ENCODE measurements at regions not wholly inside any gene's neighbourhood (a gene's known extent, or its start where the extent isn't known, plus 50 kb on each side); places are given as distances from the start of the nearest gene placed in this dataset.

- Histone ChIP-seq H4K20me1 (ENCODE audit: control insufficient read depth, extremely low read depth, insufficient read depth, low read length) (no peaks in the 10 kb centered on the region), H3K9me3 (ENCODE audit: control insufficient read depth, low read depth, low read length) (no peaks in the 10 kb centered on the region), H3K4me2 (ENCODE audit: control insufficient read depth, extremely low read depth, insufficient read depth, low read depth, low read length) (no peak overlapping the region), H3K9me1 (ENCODE audit: control insufficient read depth, extremely low read depth, insufficient read depth, low read length) (no peaks in the 10 kb centered on the region), H3K9ac (ENCODE audit: control insufficient read depth, extremely low read depth, insufficient read depth, low read length) (no peak overlapping the region), H3K79me2 (ENCODE audit: control insufficient read depth, insufficient read depth, low read length) (no peaks in the 10 kb centered on the region), H3K4me1 (ENCODE audit: control insufficient read depth, extremely low read depth, insufficient read depth, low read length) (peaks cover 2% of the 10 kb centered on the region), H3K4me3 (ENCODE audit: control insufficient read depth in 2 of 3, extremely low read depth in 1 of 3, insufficient read depth in 2 of 3, low read depth in 1 of 3, low read length in 3 of 3) (no peak overlapping the region), H3K27ac (ENCODE audit: control insufficient read depth, insufficient read depth, low read length) (no peak overlapping the region), H3K36me3 (ENCODE audit: control insufficient read depth in 2 of 2, extremely low read depth in 1 of 2, insufficient read depth in 2 of 2, low read length in 2 of 2) (no peaks in the 10 kb centered on the region), H3K27me3 (ENCODE audit: control insufficient read depth, extremely low read depth, insufficient read depth, low read length) (no peaks in the 10 kb centered on the region), H2AFZ (ENCODE audit: control insufficient read depth, low read length) (no peak overlapping the region)
- no peak for FAIRE-seq
- dilution Hi-C loops (cut with MboI; ENCODE audit: extremely low pct_ligation_motif_present, low sequenced_read_pairs), result no loop called here
- TF ChIP-seq EZH2 (IDR thresholded peaks at IDR 0.05; ENCODE audit: low read length) (no peak), CTCF (optimal IDR thresholded peaks at IDR 0.05 in 1 of 3, IDR thresholded peaks at IDR 0.05 in 1 of 3, conservative IDR thresholded peaks at IDR 0.05 in 1 of 3; ENCODE audit: extremely low read depth in 1 of 3, insufficient read depth in 2 of 3, low read length in 3 of 3) (no peak)
- DNase-seq (ENCODE audit: low read depth, low spot score), result no peak
Observed at GRCh38 chr6:149227796-149228195, 89.7 kb upstream of the TAB2 start.

GRCh38 chr6:149228311-149228955 lies 89.1 kb upstream of the TAB2 start:
- DNase-seq (ENCODE audit: low read depth, low spot score), result no peak
- no peaks in the 10 kb centered on the region for H3K9me1 ChIP-seq (ENCODE audit: control insufficient read depth, extremely low read depth, insufficient read depth, low read length)
- dilution Hi-C loops (cut with MboI; ENCODE audit: extremely low pct_ligation_motif_present, low sequenced_read_pairs), result no loop called here
- peaks cover 9% of the 10 kb centered on the region for H3K4me1 ChIP-seq (ENCODE audit: control insufficient read depth, extremely low read depth, insufficient read depth, low read length)
- H3K4me3 ChIP-seq (ENCODE audit: control insufficient read depth in 2 of 3, extremely low read depth in 1 of 3, insufficient read depth in 2 of 3, low read depth in 1 of 3, low read length in 3 of 3), result no peak overlapping the region
- no peaks in the 10 kb centered on the region for H3K79me2 ChIP-seq (ENCODE audit: control insufficient read depth, insufficient read depth, low read length)
- H4K20me1 ChIP-seq (ENCODE audit: control insufficient read depth, extremely low read depth, insufficient read depth, low read length), result no peaks in the 10 kb centered on the region
- H3K9ac ChIP-seq (ENCODE audit: control insufficient read depth, extremely low read depth, insufficient read depth, low read length), result no peak overlapping the region
- TF ChIP-seq CTCF (optimal IDR thresholded peaks at IDR 0.05 in 1 of 3, IDR thresholded peaks at IDR 0.05 in 1 of 3, conservative IDR thresholded peaks at IDR 0.05 in 1 of 3; ENCODE audit: extremely low read depth in 1 of 3, insufficient read depth in 2 of 3, low read length in 3 of 3), result no peak
- no peak for TF ChIP-seq EZH2 (IDR thresholded peaks at IDR 0.05; ENCODE audit: low read length)
- H3K4me2 ChIP-seq (ENCODE audit: control insufficient read depth, extremely low read depth, insufficient read depth, low read depth, low read length), result no peak overlapping the region
- no peaks in the 10 kb centered on the region for H3K36me3 ChIP-seq (ENCODE audit: control insufficient read depth in 2 of 2, extremely low read depth in 1 of 2, insufficient read depth in 2 of 2, low read length in 2 of 2)
- H2AFZ ChIP-seq (ENCODE audit: control insufficient read depth, low read length), result no peak overlapping the region
- no peaks in the 10 kb centered on the region for H3K9me3 ChIP-seq (ENCODE audit: control insufficient read depth, low read depth, low read length)
- no peak for FAIRE-seq
- no peaks in the 10 kb centered on the region for H3K27me3 ChIP-seq (ENCODE audit: control insufficient read depth, extremely low read depth, insufficient read depth, low read length)
- no peak overlapping the region for H3K27ac ChIP-seq (ENCODE audit: control insufficient read depth, insufficient read depth, low read length)

Data from keratinocyte (primary cell).